GM10248 (cell line): ENCODE measurements at regions not wholly inside any gene's neighbourhood (a gene's known extent, or its start where the extent isn't known, plus 50 kb on each side); places are given as distances from the start of the nearest gene placed in this dataset.
A peak's percentile ranks its signal among the peaks of the same experiment; 100 is the strongest.
"Not testable (repeated sequence)": the region's sequence is repeated elsewhere in the genome, so short reads cannot be mapped to it uniquely, and the experiment has no call there.

ENCODE experiments used
- CTCF ChIA-PET: fragments of 300-600 bp; sonication (Branson Sonifier 250); formaldehyde crosslinking; extraction: SDS; loops from one replicate; lab custom pipeline; 2021; ENCODE audit warnings: antibody characterized with exemption; lab: Yijun Ruan, JAX
- POLR2A ChIA-PET: fragments of 350-650 bp; sonication (Branson Sonifier 250); formaldehyde crosslinking; extraction: SDS; loops from one replicate; lab custom pipeline; 2020; ENCODE audit warnings: antibody characterized with exemption; lab: Yijun Ruan, JAX
- DNase-seq: peaks from one replicate; pipeline ENCODE4 v3.0.0; 2012; ENCODE audit errors: extremely low spot score
- TF ChIP-seq, protein P1 (sequence below): IDR thresholded peaks from 2 replicates; pipeline ENCODE4 v1.5.1; 2012; ENCODE audit warnings: mild to moderate bottlenecking, low read depth; ENCODE audit errors: extremely low read depth, missing control alignments, control extremely low read depth

DNA sequence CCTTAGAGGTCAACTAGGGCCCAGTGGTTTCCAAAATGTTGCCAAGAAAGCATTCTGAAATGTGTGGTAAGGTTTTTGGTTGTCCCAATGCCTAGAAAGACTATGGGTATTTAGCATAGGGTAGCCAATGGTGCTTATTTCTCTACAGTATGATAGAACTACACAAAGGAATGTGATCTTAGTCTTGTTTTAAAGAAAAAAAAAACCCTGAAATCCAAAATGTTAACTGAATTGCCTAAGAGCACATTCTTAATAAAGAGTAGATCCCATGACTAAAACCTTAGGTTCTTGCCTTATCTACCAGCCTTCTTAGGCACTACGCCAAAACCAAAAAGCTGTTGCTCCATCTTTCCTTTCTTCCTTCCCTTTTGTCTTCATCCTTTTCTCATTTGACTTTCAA, 428.2 kb downstream of the MRPL39 start:
- CTCF ChIA-PET, result no interaction called here
- DNase-seq, result no peak
- TF ChIP-seq, protein P1, sequence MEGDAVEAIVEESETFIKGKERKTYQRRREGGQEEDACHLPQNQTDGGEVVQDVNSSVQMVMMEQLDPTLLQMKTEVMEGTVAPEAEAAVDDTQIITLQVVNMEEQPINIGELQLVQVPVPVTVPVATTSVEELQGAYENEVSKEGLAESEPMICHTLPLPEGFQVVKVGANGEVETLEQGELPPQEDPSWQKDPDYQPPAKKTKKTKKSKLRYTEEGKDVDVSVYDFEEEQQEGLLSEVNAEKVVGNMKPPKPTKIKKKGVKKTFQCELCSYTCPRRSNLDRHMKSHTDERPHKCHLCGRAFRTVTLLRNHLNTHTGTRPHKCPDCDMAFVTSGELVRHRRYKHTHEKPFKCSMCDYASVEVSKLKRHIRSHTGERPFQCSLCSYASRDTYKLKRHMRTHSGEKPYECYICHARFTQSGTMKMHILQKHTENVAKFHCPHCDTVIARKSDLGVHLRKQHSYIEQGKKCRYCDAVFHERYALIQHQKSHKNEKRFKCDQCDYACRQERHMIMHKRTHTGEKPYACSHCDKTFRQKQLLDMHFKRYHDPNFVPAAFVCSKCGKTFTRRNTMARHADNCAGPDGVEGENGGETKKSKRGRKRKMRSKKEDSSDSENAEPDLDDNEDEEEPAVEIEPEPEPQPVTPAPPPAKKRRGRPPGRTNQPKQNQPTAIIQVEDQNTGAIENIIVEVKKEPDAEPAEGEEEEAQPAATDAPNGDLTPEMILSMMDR, result no peak
- POLR2A ChIA-PET, result no interaction called here

DNA sequence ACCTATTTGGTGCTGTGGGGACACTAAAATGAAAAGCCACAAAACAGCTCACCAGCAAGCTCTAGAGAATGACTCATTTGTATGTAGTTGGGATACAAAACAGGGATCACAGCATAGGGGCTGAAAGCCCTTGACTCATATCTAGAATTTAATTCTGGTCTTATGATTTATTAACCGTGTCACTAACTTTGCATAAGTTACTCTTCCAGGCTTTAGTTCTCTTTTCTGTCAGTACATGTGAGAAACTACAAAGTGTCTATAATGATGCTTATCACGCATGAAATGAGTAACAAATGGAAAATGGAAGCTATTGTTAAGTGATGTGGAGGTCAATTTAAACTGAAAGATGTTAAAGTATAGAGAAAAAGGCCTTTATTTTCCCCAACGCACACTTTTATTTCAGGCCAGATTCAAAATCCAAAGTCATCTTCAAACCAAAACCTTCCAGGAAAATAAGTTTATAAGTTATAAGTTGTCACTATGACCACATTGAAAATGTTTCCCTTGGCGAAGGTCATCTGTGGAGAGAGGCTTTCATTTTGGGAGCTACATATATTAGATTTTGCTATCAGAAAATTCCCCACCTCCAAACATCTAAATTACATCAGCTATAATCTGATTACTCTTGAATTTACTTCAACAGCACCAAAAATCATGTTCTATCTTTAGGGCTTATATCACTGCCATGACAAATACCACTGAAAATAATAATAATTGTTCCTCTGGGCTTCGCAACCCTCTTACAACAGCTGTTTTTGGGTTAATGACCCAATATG, 430.5 kb downstream of the MRPL39 start:
- TF ChIP-seq, protein P1, result no peak
- DNase-seq, result peak; percentile 34
- POLR2A ChIA-PET, result no interaction called here

DNA sequence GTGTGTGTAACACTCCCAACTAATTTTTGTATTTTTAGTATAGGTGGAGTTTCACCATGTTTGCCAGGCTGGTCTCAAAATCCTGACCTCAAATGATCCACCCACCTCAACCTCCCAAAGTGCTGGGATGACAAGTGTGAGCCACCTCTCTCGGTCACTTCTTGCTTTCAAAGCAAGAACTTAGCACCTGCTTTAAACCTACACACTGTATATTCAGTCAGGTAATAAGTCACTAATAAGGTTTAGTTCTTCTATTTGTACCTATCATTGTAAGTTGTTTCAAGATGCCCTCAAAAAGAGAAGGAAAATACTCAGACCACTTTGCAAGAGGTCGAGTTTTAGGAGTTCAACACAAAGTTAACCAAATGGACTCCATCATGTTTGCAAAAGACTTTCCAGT, 431.3 kb downstream of the MRPL39 start:
- ChIA-PET POLR2A (no interaction called here), CTCF (interaction anchor here (1.6 kb wide), 1 partner anchor 13 kb away, joined by 4 read pairs; no protein-coding TSS in a partner anchor)
- TF ChIP-seq, protein P1, result no peak
- DNase-seq, result no peak

More for the DNA sequence above, 430.5 kb downstream of the MRPL39 start:
- CTCF ChIA-PET, result interaction anchor here (1.2 to 1.6 kb wide), 2 partner anchors 9 to 12 kb away, joined by 4 read pairs; no protein-coding TSS in a partner anchor

DNA sequence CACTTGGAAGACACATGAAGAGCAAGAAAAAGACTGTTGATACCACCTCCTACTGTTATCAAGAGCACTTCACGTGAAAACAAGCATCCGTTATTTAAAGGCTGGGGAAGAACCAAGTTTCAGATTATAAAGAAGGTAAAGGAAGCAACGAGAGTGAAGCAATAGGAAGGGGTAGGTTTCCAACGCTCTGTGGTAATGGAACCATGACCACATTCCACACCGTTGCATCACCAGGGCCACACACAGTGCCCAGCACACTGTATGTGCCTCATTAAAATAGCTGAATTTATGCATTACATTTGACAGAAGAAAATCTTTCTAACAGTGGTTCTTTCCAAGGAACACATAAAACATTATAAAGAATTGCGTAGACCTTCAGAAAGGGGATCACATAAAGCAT, 435.8 kb downstream of the MRPL39 start:
- CTCF ChIA-PET, result interaction anchor here (1.0 kb wide), 1 partner anchor 13 kb away, joined by 3 read pairs; no protein-coding TSS in a partner anchor
- TF ChIP-seq, protein P1, result no peak
- no peak for DNase-seq
- POLR2A ChIA-PET, result no interaction called here

- no peak for DNase-seq
- POLR2A ChIA-PET, result no interaction called here
- CTCF ChIA-PET, result no interaction called here
- TF ChIP-seq, protein P1, result no peak
Measured at GRCh38 chr21:25170681-25171080, 436.6 kb downstream of the MRPL39 start.

GRCh38 chr21:25169370-25169769, 437.9 kb downstream of the MRPL39 start:
- no peak for DNase-seq
- TF ChIP-seq, protein P1, result no peak
- POLR2A ChIA-PET, result no interaction called here
- CTCF ChIA-PET, result no interaction called here

- CTCF ChIA-PET, result interaction anchor here (1.3 kb wide), 1 partner anchor 10 kb away, joined by 4 read pairs; no protein-coding TSS in a partner anchor
- POLR2A ChIA-PET, DNase-seq: not testable (repeated sequence)
Measured at GRCh38 chr21:25166904-25167303, 440.4 kb downstream of the MRPL39 start.
